IPS DF 4.7 (cell line): ENCODE measurements at regions not wholly inside any gene's neighbourhood (a gene's known extent, or its start where the extent isn't known, plus 50 kb on each side); places are given as distances from the start of the nearest gene placed in this dataset.
"Not testable (repeated sequence)": the region's sequence is repeated elsewhere in the genome, so short reads cannot be mapped to it uniquely, and the experiment has no call there.

Source experiments
- DNase-seq: peaks from one replicate; pipeline ENCODE4 v3.0.0-alpha.2; 2013; ENCODE audit warnings: low spot score; ENCODE audit errors: extremely low read depth

DNA sequence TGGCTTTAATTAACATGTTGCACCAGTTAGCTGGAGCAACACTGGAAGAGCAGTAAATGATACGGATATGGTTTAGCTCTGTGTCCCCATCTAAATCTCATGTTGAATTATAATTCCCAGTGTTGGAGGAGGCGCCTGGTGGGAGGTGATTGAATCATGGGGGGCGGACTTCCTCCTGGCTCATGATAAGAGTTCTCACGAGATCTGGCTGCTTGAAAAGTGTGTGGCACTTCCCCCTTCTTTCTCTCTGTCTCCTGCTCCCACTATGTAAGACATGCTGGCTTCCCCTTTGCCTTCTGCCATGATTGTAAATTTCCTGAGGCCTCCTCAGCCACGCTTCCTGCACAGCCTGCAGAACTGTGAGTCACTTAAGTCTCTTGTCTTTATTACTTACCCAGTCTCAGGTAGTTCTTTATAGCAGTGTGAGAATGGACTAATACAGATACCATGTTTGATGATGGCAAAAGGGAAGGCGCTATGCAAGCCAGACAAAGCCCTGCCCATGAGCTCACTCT is 963.6 kb downstream of the SOCS6 start:
- no peak for DNase-seq

GRCh38 chr18:71250191-71250590 is 961.3 kb downstream of the SOCS6 start:
- no peak for DNase-seq

DNA sequence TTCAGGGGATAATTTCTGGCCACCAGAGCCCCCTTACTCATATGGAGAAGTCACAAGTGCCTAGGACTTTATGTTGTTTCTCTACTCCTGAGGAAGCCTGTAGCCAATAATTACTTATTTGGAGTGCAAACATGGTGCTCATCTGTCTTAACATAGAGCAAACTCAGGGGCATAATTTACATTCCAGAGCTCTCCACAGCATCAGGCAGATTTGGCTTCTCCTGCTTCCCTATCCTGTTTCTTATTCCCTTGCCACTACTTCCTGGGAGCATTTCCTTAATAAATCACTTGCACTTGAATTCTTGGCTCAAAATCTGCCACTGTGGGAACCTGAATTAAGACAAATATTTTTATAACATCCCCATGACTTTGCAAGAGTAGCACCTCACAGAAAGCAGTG is 960.9 kb downstream of the SOCS6 start:
- DNase-seq, result no peak

DNA sequence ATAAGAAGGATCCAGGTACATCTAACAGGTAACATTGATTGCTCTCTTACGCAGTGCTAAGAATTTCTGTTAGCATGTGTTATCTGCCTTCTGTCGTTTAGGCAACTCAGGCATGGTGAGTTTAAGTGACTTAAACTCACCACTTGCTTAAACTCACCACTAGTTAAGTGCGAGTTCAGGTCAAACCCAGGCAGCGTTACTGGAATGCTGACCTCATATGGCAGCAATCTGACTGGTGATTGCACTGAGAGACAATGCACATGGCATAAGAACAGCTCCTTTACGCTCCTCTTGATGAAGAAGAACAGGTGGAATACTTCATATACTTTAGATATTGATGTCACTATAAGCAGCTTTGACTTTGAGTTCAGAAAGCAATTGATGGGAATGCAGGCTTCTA is 954.1 kb downstream of the SOCS6 start:
- DNase-seq, result no peak

DNA sequence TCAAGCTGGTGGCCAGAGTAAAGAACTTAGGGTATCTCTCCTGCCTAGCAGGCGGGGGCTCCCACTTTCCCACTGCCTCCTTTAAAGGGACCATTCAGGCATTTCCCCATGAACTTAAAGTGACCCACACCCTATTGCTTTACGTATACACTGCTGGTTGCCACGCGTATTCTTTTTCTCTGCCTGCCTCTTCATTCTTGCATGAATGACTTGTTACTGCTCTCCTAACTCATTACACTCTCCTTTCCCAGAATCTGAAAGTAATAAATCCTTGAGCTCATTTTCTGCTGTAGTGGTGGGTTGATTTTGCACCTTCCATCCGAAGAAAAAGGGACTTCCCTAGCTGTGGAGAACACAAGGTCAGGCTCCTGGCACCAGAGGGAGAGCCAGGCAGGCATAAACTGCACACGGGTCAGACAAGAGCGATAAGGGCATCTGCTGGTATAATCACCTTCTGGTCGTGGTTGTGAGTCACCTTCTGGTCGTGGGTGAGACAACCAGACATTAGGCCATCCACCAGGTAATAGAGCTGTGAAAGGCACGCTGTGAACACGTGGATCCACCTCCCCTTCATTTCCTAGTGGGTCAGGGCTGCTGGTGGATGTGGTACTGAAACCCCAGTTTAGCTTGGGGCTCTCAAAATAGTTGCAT is 950.3 kb downstream of the SOCS6 start:
- DNase-seq, result no peak

- no peak for DNase-seq
These were observed 948.8 kb downstream of the SOCS6 start for GRCh38 chr18:71237641-71238040.

DNA sequence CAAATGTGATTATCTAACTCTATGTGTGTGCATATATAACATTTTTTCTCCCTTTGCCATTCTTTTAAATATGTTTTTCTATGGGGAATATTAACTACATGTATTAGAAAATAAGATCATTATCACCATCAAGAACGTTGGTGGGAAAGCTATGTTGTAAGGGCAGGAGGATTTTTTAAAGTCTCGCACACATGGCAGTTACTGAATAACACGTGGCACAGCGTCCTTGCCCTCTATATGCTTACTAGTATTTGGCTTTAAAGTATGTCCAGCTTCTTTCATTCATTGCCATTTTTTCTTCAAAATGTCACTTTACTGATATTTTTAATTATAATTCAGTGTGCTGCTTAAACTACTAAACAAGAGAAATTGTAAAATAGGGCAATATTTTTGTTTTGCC is 944.3 kb downstream of the SOCS6 start:
- DNase-seq, result no peak

DNA sequence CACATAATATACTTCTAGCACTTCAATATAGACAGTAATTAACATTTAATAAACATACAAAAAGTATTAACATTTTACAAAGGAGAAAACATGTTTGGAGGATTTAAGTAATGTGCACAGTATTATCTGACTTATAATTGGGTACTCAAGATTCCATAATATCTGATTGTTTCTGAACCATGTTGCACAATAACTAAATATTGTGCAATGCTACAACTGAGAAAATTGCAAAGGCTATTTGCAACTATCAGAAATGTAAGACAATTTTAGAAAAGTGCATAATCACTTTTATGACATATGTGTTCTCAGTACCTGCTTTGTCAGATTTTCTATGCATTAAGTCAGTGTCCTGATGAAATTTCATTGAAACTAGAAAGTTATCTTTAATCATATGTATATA is 934.6 kb downstream of the SOCS6 start:
- DNase-seq, result no peak

- no peak for DNase-seq
These were observed 932.6 kb downstream of the SOCS6 start for GRCh38 chr18:71221405-71221804.

- not testable (repeated sequence) for DNase-seq
These were observed 923.9 kb downstream of the SOCS6 start for GRCh38 chr18:71212739-71213138.

- no peak for DNase-seq
These were observed 923.4 kb downstream of the SOCS6 start for GRCh38 chr18:71212222-71212621.

DNA sequence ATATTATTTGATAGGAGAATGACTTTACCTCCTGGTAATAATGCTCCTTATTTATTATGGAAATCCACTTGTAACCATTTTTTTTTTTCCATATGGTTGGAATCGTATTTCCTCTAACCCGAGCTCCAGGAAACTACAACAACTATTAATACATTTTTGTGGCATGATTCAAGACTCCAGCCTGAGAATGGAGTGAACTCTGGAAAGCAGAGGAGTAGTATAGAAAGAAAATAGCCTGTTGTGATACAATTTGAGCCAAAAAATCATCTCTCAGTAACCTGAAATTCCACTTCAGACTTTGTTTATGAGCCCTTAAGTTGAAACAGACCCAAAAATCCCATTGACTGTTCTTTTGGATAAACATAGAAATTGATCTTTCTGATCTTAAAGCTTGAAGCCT is 921.1 kb downstream of the SOCS6 start:
- DNase-seq, result no peak

DNA sequence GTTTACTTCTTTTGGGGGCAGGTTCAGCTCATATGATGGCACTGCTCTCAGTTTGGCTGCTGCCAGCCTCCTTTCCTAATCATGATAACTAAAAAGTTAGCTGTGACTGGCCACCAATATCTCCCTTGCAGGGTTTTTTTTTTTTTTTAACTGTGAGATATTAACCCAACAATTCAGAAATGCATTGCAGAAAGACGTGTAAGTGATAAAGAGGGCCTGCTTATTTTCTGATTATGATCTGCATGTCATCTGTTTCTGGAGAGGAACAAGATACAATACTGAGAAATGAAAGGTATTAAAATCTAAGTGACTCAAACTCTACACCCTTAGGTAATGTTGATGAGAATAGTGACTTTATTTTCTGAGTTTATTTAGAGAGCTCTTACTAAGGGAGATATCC is 905.6 kb downstream of the SOCS6 start:
- no peak for DNase-seq

DNA sequence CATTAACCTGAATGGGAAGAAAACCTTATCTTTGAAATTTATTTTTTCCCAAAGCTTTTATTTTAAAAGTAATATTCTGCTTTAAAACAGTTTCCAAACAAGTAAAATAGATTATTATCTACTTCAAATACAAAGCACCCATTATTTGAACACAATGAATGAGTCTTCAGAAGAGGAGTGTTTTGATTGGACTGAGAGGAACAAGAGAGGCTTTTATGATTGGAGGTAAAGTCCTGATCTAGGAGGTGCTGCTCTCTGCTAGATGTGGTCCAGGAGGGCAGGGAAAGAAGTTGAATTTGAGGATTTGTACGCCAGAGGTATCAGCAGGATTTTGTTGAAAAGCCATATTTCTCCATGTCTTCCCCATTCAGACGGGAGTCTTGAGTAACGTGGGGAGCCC is 900.7 kb downstream of the SOCS6 start:
- DNase-seq, result no peak

DNA sequence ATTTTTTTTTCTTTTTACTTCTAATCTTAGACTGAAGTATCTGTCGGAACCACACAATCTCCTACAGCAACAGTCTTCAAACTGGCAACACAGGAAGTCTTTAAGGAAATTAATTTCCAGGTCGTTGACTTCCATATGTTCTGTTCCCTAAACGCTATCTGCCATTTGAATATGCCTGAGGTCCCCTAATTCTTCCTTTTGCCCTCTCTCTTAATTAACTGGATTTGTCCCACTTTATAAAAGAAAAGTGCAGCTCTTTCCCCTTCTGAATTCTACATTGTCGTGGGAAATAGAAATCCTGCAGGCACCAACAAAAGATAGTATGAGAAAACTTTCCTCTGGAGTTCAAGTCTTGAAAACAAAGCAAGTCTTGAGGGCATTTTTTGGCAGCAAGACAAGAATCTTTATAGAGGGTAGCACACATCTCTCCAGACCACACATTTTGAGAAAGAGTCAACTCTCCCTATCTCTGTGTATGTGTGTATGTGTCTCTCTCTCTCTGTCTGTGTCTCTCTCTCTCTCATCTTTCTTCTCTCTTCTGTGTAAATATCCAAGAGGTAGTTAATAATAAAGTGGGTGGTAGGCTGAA is 879.8 kb downstream of the SOCS6 start:
- DNase-seq, result no peak

GRCh38 chr18:71136487-71136886 is 847.6 kb downstream of the SOCS6 start:
- DNase-seq, result no peak

- no peak for DNase-seq
These were observed 845.3 kb downstream of the SOCS6 start for GRCh38 chr18:71134122-71134521.

GRCh38 chr18:71131918-71132317 is 843.1 kb downstream of the SOCS6 start:
- no peak for DNase-seq

GRCh38 chr18:71130351-71130750 is 841.5 kb downstream of the SOCS6 start:
- DNase-seq, result no peak

- no peak for DNase-seq
These were observed 836.7 kb downstream of the SOCS6 start for GRCh38 chr18:71125581-71125980.

DNA sequence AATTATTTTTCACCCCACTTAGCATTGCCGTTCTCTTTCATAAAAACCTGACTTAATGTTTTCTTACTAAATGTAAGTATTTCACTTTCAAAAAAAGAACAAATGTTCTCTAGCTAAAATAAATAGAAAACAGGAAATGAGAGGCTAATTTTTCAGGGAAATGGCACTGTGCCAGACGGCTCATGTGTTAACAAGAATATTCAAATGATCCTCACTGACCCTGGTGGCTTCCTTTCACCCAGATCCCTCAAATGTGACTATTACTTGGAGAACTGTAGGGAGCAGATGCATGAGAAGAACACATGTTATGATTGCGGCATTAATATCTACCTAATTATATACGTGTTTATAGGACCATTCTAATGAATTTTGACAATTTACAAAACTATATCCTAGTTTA is 827.7 kb downstream of the SOCS6 start:
- DNase-seq, result no peak

DNA sequence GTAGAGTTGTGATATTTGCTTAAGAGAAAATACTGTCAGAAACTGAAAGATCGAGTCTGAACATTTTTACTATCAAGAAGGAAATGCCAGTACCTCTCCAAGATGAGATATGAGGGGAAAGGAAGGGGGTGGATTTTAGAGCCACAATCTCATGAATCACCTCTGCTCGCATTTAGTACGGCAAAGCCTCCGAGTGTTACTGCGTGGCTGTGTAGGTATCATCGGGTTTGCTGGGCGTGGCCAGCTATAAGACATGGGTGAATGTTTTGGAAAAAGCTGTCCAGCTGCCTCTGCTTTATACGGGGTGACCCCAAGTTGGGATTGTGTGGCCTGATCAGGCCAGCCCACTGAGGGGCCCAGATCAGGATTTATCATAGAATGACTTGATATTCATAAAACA is 826.4 kb downstream of the SOCS6 start:
- no peak for DNase-seq

DNA sequence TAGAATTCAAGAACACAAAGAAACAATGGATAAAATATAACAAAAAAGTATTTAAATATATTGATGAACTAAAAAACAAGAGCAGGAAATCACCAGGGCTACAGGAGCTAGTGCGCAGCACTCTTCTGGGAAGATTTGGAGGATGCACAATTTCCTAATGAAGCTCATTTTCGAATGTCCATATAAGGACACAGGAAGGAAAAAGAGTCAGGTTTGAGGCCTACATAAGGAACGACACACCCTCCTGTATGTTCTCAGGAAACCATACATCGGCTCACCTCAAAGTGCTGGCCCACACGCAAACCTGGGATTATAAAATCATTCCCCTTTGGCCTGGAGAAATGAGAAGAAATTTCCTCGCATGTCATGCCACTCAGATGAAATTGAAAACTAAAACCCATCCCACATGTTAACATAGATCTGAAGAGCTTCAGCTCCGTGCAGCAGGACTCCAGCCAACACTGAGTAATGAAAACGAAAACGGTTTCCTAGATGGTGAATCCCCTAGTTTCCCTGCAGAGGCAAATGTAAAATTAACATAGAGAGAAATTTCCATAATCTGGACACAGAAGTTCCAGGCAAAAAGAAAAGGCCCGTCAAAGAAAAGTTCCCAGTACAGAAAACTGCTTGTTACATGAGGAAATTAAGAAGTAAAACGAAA is 825.8 kb downstream of the SOCS6 start:
- DNase-seq, result no peak
